Smooth muscle cell (in vitro differentiated cells): ENCODE measurements at regions not wholly inside any gene's neighbourhood (a gene's known extent, or its start where the extent isn't known, plus 50 kb on each side); places are given as distances from the start of the nearest gene placed in this dataset.

Source experiments
- DNase-seq: peaks from one replicate; lab custom pipeline; 2025; ENCODE audit not compliant: unreplicated experiment; lab: John Stamatoyannopoulos, UW
- H2AFZ ChIP-seq: fragments of 200-600 bp; sonication (generic); 2 replicates; pipeline ENCODE4 v1.6.0; 2016; ENCODE audit warnings: antibody characterized with exemption, low read depth, mild to moderate bottlenecking
- H3F3A ChIP-seq: fragments of 200-600 bp; sonication (generic); 2 replicates; pipeline ENCODE4 v1.6.0; 2017; ENCODE audit warnings: antibody characterized with exemption, low read depth
- H3K27ac ChIP-seq: fragments of 200-600 bp; sonication (generic); 2 replicates; pipeline ENCODE4 v1.5.1; 2016; ENCODE audit warnings: low read depth, mild to moderate bottlenecking
- H3K27me3 ChIP-seq: fragments of 200-600 bp; sonication (generic); 2 replicates; pipeline ENCODE4 v1.6.1; 2016; ENCODE audit warnings: low read depth, mild to moderate bottlenecking
- H3K36me3 ChIP-seq: fragments of 200-600 bp; sonication (generic); 2 replicates; pipeline ENCODE4 v1.5.1; 2016; ENCODE audit warnings: low read depth
- H3K4me1 ChIP-seq: fragments of 200-600 bp; sonication (generic); 2 replicates; pipeline ENCODE4 v1.5.1; 2016; ENCODE audit warnings: low read depth
- H3K4me2 ChIP-seq: fragments of 200-600 bp; sonication (generic); 2 replicates; pipeline ENCODE4 v1.6.0; 2016; ENCODE audit warnings: mild to moderate bottlenecking
- H3K4me3 ChIP-seq: fragments of 200-600 bp; sonication (generic); 2 replicates; pipeline ENCODE4 v1.5.1; 2016; ENCODE audit warnings: mild to moderate bottlenecking
- H3K79me2 ChIP-seq: fragments of 200-600 bp; sonication (generic); 2 replicates; pipeline ENCODE4 v1.6.0; 2016; ENCODE audit warnings: low read depth, mild to moderate bottlenecking
- H3K9ac ChIP-seq: fragments of 200-600 bp; sonication (generic); 2 replicates; pipeline ENCODE4 v1.6.0; 2016; ENCODE audit warnings: low read depth
- H3K9me3 ChIP-seq: fragments of 200-600 bp; sonication (generic); replicated peaks from 2 replicates; pipeline ENCODE4 v1.5.1; 2016; ENCODE audit warnings: low read depth
- H4K20me1 ChIP-seq: fragments of 200-600 bp; sonication (generic); 2 replicates; pipeline ENCODE4 v1.6.0; 2016; ENCODE audit warnings: low read depth
- CTCF ChIP-seq: fragments of 200-600 bp; sonication (generic); IDR thresholded peaks from 2 replicates; pipeline ENCODE4 v1.5.1; 2017; ENCODE audit warnings: borderline replicate concordance, mild to moderate bottlenecking, antibody characterized with exemption; ENCODE audit not compliant: insufficient read depth, poor library complexity, severe bottlenecking
- WGBS: methylation state at CpG from one replicate; pipeline ENCODE4 v1.1.7; 2016; ENCODE audit warnings: low lambda C conversion rate; 5-methylcytosine and 5-hydroxymethylcytosine counted together

- no peak for DNase-seq
- H3K27me3 ChIP-seq = peaks cover 6% of the 10 kb centered on the region
- TF ChIP-seq CTCF = no peak
- no peaks in the 10 kb centered on the region for H4K20me1 ChIP-seq
- H3K4me2 ChIP-seq = no peak overlapping the region
- H3K4me1 ChIP-seq = no peaks in the 10 kb centered on the region
- H3K27ac ChIP-seq = no peak overlapping the region
- no peaks in the 10 kb centered on the region for H3K9me3 ChIP-seq
- no peaks in the 10 kb centered on the region for H3K79me2 ChIP-seq
- H3K9ac ChIP-seq = no peak overlapping the region
- 93% methylated on average over 6 of the region's 6 CpGs for WGBS
- no peak overlapping the region for H2AFZ ChIP-seq
- H3K36me3 ChIP-seq = no peaks in the 10 kb centered on the region
- no peaks in the 10 kb centered on the region for H3F3A ChIP-seq
- H3K4me3 ChIP-seq = no peak overlapping the region
Measured at GRCh38 chr3:43949594-43949993, 258.9 kb downstream of the ABHD5 start.

GRCh38 chr3:43950775-43951174, 260.0 kb downstream of the ABHD5 start:
- H2AFZ ChIP-seq = no peak overlapping the region
- no peaks in the 10 kb centered on the region for H3K9me3 ChIP-seq
- no peak overlapping the region for H3K9ac ChIP-seq
- 60% methylated on average over 4 of the region's 4 CpGs for WGBS
- H3K4me3 ChIP-seq = no peak overlapping the region
- H3K4me1 ChIP-seq = no peaks in the 10 kb centered on the region
- H4K20me1 ChIP-seq = no peaks in the 10 kb centered on the region
- H3K79me2 ChIP-seq = no peaks in the 10 kb centered on the region
- H3K27ac ChIP-seq = no peak overlapping the region
- H3K4me2 ChIP-seq = no peak overlapping the region
- DNase-seq = no peak
- no peaks in the 10 kb centered on the region for H3F3A ChIP-seq
- peaks cover 16% of the 10 kb centered on the region for H3K27me3 ChIP-seq
- H3K36me3 ChIP-seq = no peaks in the 10 kb centered on the region
- TF ChIP-seq CTCF = no peak

GRCh38 chr3:43951813-43952212, 261.1 kb downstream of the ABHD5 start:
- H3F3A ChIP-seq = no peaks in the 10 kb centered on the region
- H3K4me2 ChIP-seq = no peak overlapping the region
- no peak for TF ChIP-seq CTCF
- DNase-seq = no peak
- 83% methylated on average over 4 of the region's 4 CpGs for WGBS
- no peaks in the 10 kb centered on the region for H4K20me1 ChIP-seq
- no peak overlapping the region for H3K9ac ChIP-seq
- no peak overlapping the region for H3K4me3 ChIP-seq
- no peaks in the 10 kb centered on the region for H3K4me1 ChIP-seq
- H3K27ac ChIP-seq = no peak overlapping the region
- H3K36me3 ChIP-seq = no peaks in the 10 kb centered on the region
- peaks cover 20% of the 10 kb centered on the region for H3K27me3 ChIP-seq
- no peak overlapping the region for H2AFZ ChIP-seq
- no peaks in the 10 kb centered on the region for H3K79me2 ChIP-seq
- H3K9me3 ChIP-seq = no peaks in the 10 kb centered on the region

- Histone ChIP-seq H3F3A (no peaks in the 10 kb centered on the region), H4K20me1 (no peaks in the 10 kb centered on the region), H3K9me3 (no peaks in the 10 kb centered on the region), H3K36me3 (no peaks in the 10 kb centered on the region), H3K4me2 (peak overlapping the region; percentile 0), H3K27ac (no peak overlapping the region), H3K27me3 (peaks cover 24% of the 10 kb centered on the region), H3K9ac (no peak overlapping the region), H2AFZ (no peak overlapping the region), H3K4me1 (no peaks in the 10 kb centered on the region), H3K79me2 (no peaks in the 10 kb centered on the region), H3K4me3 (no peak overlapping the region)
- WGBS = 91% methylated on average over 10 of the region's 10 CpGs
- DNase-seq = no peak
- TF ChIP-seq CTCF = no peak
Measured at GRCh38 chr3:43953380-43953779, 262.6 kb downstream of the ABHD5 start.
